GM12878 (cell line): ENCODE measurements at regions not wholly inside any gene's neighbourhood (a gene's known extent, or its start where the extent isn't known, plus 50 kb on each side); places are given as distances from the start of the nearest gene placed in this dataset.

Experiments used
- ATAC-seq: fragments of 200-7000 bp; cut with Tn5 transposase; 3 replicates; pipeline ENCODE4 v1.9.1; 2020; ENCODE audit warnings: mild to moderate bottlenecking, moderate library complexity
- BruUV-seq: library from RNA; stranded (reverse); fragments of 400-500 nt; replicated peaks from 2 replicates; lab custom pipeline; 2021; lab: Mats Ljungman, UMichigan
- CTCF ChIA-PET: fragments of 300-600 bp; sonication (Branson Sonifier 250); formaldehyde crosslinking; extraction: SDS; loops from one replicate; lab custom pipeline; 2021; ENCODE audit warnings: inconsistent platforms; lab: Yijun Ruan, JAX
- POLR2A ChIA-PET: fragments of 350-600 bp; formaldehyde crosslinking; extraction: SDS; loops from one replicate; lab custom pipeline; 2021; ENCODE audit warnings: inconsistent platforms; lab: Charles Lee
- RAD21 ChIA-PET: fragments of 300-600 bp; sonication (Branson Sonifier 250); formaldehyde crosslinking; loops from one replicate; lab custom pipeline; 2023; ENCODE audit warnings: antibody characterized with exemption; ENCODE audit not compliant: unreplicated experiment; lab: Charles Lee
- SMC1A ChIA-PET: fragments of 300-600 bp; sonication (Branson Sonifier 250); formaldehyde crosslinking; loops from one replicate; lab custom pipeline; 2023; ENCODE audit not compliant: unreplicated experiment, uncharacterized antibody; lab: Charles Lee
- DNase-seq: peaks from one replicate; pipeline ENCODE4 v3.0.0-alpha.2; 2011; ENCODE audit warnings: low read depth, low spot score
- FAIRE-seq: peaks from 3 replicates; lab custom pipeline; 2011; peaks lifted over from hg19 to GRCh38; lab: Jason Lieb, UNC
- H2AFZ ChIP-seq: 2 replicates; pipeline ENCODE4 v1.6.0; 2011; ENCODE audit warnings: low read depth, low read length, control low read depth; ENCODE audit not compliant: control insufficient read depth
- H3K27ac ChIP-seq: 2 replicates; pipeline ENCODE4 v1.5.1; 2011; ENCODE audit warnings: control low read depth; ENCODE audit not compliant: control insufficient read depth, insufficient read depth
- H3K27me3 ChIP-seq, 2 experiments: replicated peaks in 1 of 2; 2 replicates each; pipeline versions ENCODE4 v1.6.0 to v1.6.1; 2011; ENCODE audit warnings: low read length in 1 of 2; ENCODE audit not compliant: control insufficient read depth in 2 of 2, insufficient read depth in 2 of 2
- H3K36me3 ChIP-seq, 2 experiments: 2 replicates each; pipeline ENCODE4 v1.5.1; 2011; ENCODE audit warnings: low read length in 1 of 2; ENCODE audit not compliant: control insufficient read depth in 2 of 2, insufficient read depth in 2 of 2
- H3K4me1 ChIP-seq: 2 replicates; pipeline ENCODE4 v1.6.1; 2011; ENCODE audit warnings: mild to moderate bottlenecking, low read length, moderate library complexity, mixed read lengths; ENCODE audit not compliant: control insufficient read depth, insufficient read depth
- H3K4me2 ChIP-seq: 2 replicates; pipeline ENCODE4 v1.6.0; 2011; ENCODE audit warnings: control low read depth; ENCODE audit not compliant: control insufficient read depth, insufficient read depth
- H3K4me3 ChIP-seq: fragments of 200-600 bp; sonication (generic); 2 replicates; pipeline ENCODE4 v1.5.1; 2016
- H3K79me2 ChIP-seq: 2 replicates; pipeline ENCODE4 v1.6.0; 2011; ENCODE audit warnings: low read length; ENCODE audit not compliant: control insufficient read depth, insufficient read depth
- H3K9ac ChIP-seq: 2 replicates; pipeline ENCODE4 v1.8.0; 2011; ENCODE audit warnings: low read length, control low read depth, mixed read lengths; ENCODE audit not compliant: control insufficient read depth, insufficient read depth
- H3K9me3 ChIP-seq: replicated peaks from 3 replicates; pipeline ENCODE4 v1.5.1; 2011; ENCODE audit warnings: mild to moderate bottlenecking, low read length; ENCODE audit not compliant: control insufficient read depth, insufficient read depth
- H4K20me1 ChIP-seq: 2 replicates; pipeline ENCODE4 v1.6.0; 2011; ENCODE audit not compliant: control insufficient read depth, insufficient read depth
- CUX1 ChIP-seq: IDR thresholded peaks from 2 replicates; pipeline ENCODE4 v1.6.1; 2012; ENCODE audit warnings: improper control_type of control experiment, low read depth, low read length; ENCODE audit not compliant: insufficient replicate concordance
- ESRRA ChIP-seq: IDR thresholded peaks from 2 replicates; pipeline ENCODE4 v1.6.1; 2012; ENCODE audit warnings: mild to moderate bottlenecking, low read length, improper control_type of control experiment
- RCOR1 ChIP-seq: conservative IDR thresholded peaks from 2 replicates; pipeline ENCODE4 v1.6.1; 2012; ENCODE audit warnings: low read depth, low read length, improper control_type of control experiment
- REST ChIP-seq: IDR thresholded peaks from 2 replicates; pipeline ENCODE4 v1.6.1; 2012; ENCODE audit warnings: mild to moderate bottlenecking, low read depth, low read length
- SMAD1 ChIP-seq: fragments of 450-650 bp; IDR thresholded peaks from 2 replicates; pipeline ENCODE4 v1.6.1; 2018; ENCODE audit warnings: mild to moderate bottlenecking, low read depth; ENCODE audit not compliant: partially characterized antibody
- SPI1 ChIP-seq: IDR thresholded peaks from 2 replicates; pipeline ENCODE4 v1.6.1; 2011; ENCODE audit warnings: low read depth, mild to moderate bottlenecking, low read length, moderate library complexity, borderline replicate concordance; ENCODE audit not compliant: insufficient read depth
- SREBF1 ChIP-seq: IDR thresholded peaks from 2 replicates; pipeline ENCODE4 v1.6.1; 2012; ENCODE audit warnings: mild to moderate bottlenecking, low read length
- YBX1 ChIP-seq: fragments of 450-650 bp; IDR thresholded peaks from 2 replicates; pipeline ENCODE4 v1.6.1; 2016; ENCODE audit warnings: antibody characterized with exemption
- YY1 ChIP-seq: IDR thresholded peaks from 2 replicates; pipeline ENCODE4 v1.6.1; 2011; ENCODE audit warnings: low read depth, mild to moderate bottlenecking, low read length
- ZBED1 ChIP-seq: IDR thresholded peaks from 2 replicates; pipeline ENCODE4 v1.6.1; 2016; ENCODE audit warnings: borderline replicate concordance
- ZBTB33 ChIP-seq: fragments of 450-650 bp; IDR thresholded peaks from 2 replicates; pipeline ENCODE4 v1.6.1; 2017; ENCODE audit warnings: mild to moderate bottlenecking
- ZNF622 ChIP-seq: fragments of 450-650 bp; IDR thresholded peaks from 2 replicates; pipeline ENCODE4 v1.6.1; 2017; ENCODE audit warnings: mild to moderate bottlenecking, inconsistent platforms
- WGBS: methylation state at CpG from one replicate; pipeline ENCODE4 v1.1.6; 2016; ENCODE audit warnings: low lambda C conversion rate; ENCODE audit not compliant: insufficient replicate concordance, insufficient coverage; ENCODE audit errors: missing lambda C conversion rate; 5-methylcytosine and 5-hydroxymethylcytosine counted together
- in situ Hi-C: fragments of 300-500 bp; cut with MboI; formaldehyde crosslinking; loops from 9 replicates; pipeline ENCODE4 v1.14.3; 2018; ENCODE audit warnings: mixed read lengths
- intact Hi-C: fragments of 100-400 bp; cut with micrococcal nuclease; formaldehyde crosslinking; loops from one replicate; pipeline ENCODE4 v1.14.2; 2022; ENCODE audit not compliant: unreplicated experiment

- ATAC-seq (no peak), DNase-seq (no peak), FAIRE-seq (no peak)
- ChIA-PET SMC1A (interaction anchor here (1.2 kb wide), 1 partner anchor 19 kb away, joined by 3 read pairs; no protein-coding TSS in a partner anchor), RAD21 (no interaction called here), POLR2A (no interaction called here), CTCF (no interaction called here)
- intact Hi-C loops (no loop called here), in situ Hi-C loops (no loop called here)
- H3K4me2 ChIP-seq, result no peak overlapping the region
- H3K4me1 ChIP-seq, result no peaks in the 10 kb centered on the region
- no peaks in the 10 kb centered on the region for H3K79me2 ChIP-seq
- H3K9me3 ChIP-seq, result no peaks in the 10 kb centered on the region
- H4K20me1 ChIP-seq, result no peaks in the 10 kb centered on the region
- H3K36me3 ChIP-seq, result no peaks in the 10 kb centered on the region
- TF ChIP-seq REST, result no peak
- TF ChIP-seq ZBTB33, result no peak
- no peak for TF ChIP-seq CUX1
- no peak for TF ChIP-seq SREBF1
- no peak for TF ChIP-seq YBX1
- TF ChIP-seq SMAD1, result no peak
- no peak for TF ChIP-seq YY1
- no peak for TF ChIP-seq SPI1
- TF ChIP-seq ESRRA, result no peak
- TF ChIP-seq ZBED1, result no peak
- no peak for TF ChIP-seq RCOR1
- no peak for TF ChIP-seq ZNF622
- H3K4me3 ChIP-seq, result no peak overlapping the region
- no peak overlapping the region for H2AFZ ChIP-seq
- no peak overlapping the region for H3K9ac ChIP-seq
- BruUV-seq, result no TSS peak
- no peak overlapping the region for H3K27ac ChIP-seq
- WGBS, result 8% methylated on average over 6 of the region's 6 CpGs
- H3K27me3 ChIP-seq, result no peaks in the 10 kb centered on the region
These were observed 182.9 kb downstream of the DRD1 start for GRCh38 chr5:175261037-175261436.
